IMR-90 (cell line): ENCODE measurements at regions not wholly inside any gene's neighbourhood (a gene's known extent, or its start where the extent isn't known, plus 50 kb on each side); places are given as distances from the start of the nearest gene placed in this dataset.
A peak's percentile ranks its signal among the peaks of the same experiment; 100 is the strongest.

Source experiments
- ATAC-seq: fragments of 200-7000 bp; cut with Tn5 transposase; 2 replicates; pipeline ENCODE4 v1.9.1; 2020; ENCODE audit warnings: low read depth, mild to moderate bottlenecking, moderate library complexity
- BruUV-seq: library from RNA; stranded (reverse); fragments of 400-500 nt; replicated peaks from 2 replicates; lab custom pipeline; 2021; lab: Mats Ljungman, UMichigan
- CTCF ChIA-PET: fragments of 300-600 bp; formaldehyde crosslinking; extraction: SDS; loops from one replicate; lab custom pipeline; 2021; ENCODE audit warnings: antibody characterized with exemption; lab: Yijun Ruan, JAX
- POLR2A ChIA-PET: fragments of 300-600 bp; sonication (Branson Sonifier 250); formaldehyde crosslinking; loops from one replicate; lab custom pipeline; 2022; ENCODE audit warnings: antibody characterized with exemption; ENCODE audit not compliant: unreplicated experiment; lab: Charles Lee
- DNase-seq: peaks from one replicate; pipeline ENCODE4 v3.0.0; 2013
- H2AFZ ChIP-seq: replicated peaks from 2 replicates; pipeline ENCODE3; 2013; ENCODE audit warnings: low read length, mild to moderate bottlenecking; ENCODE audit not compliant: poor library complexity
- H2AK5ac ChIP-seq: 2 replicates; pipeline ENCODE4 v1.6.1; 2013; ENCODE audit warnings: low read depth, low read length, inconsistent platforms
- H2AK9ac ChIP-seq: replicated peaks from 2 replicates; pipeline ENCODE3; 2013; ENCODE audit warnings: mild to moderate bottlenecking, low read depth, low read length, moderate library complexity; ENCODE audit not compliant: poor library complexity
- H2BK120ac ChIP-seq: 2 replicates; pipeline ENCODE4 v1.6.1; 2013; ENCODE audit warnings: low read depth, low read length, inconsistent platforms
- H2BK15ac ChIP-seq: 3 replicates; pipeline ENCODE4 v1.6.1; 2013; ENCODE audit warnings: low read depth, low read length, inconsistent platforms
- H2BK20ac ChIP-seq: 2 replicates; pipeline ENCODE4 v1.6.1; 2013; ENCODE audit warnings: low read depth, mild to moderate bottlenecking, inconsistent platforms, low read length, moderate library complexity
- H2BK5ac ChIP-seq: 2 replicates; pipeline ENCODE4 v1.6.1; 2013; ENCODE audit warnings: mild to moderate bottlenecking, low read depth, low read length, inconsistent platforms; ENCODE audit not compliant: poor library complexity, severe bottlenecking
- H3K14ac ChIP-seq: replicated peaks from 2 replicates; pipeline ENCODE4 v1.6.1; 2013; ENCODE audit warnings: low read depth, low read length, inconsistent platforms
- H3K18ac ChIP-seq: 2 replicates; pipeline ENCODE4 v1.6.1; 2013; ENCODE audit warnings: low read depth, low read length, control low read depth
- H3K23ac ChIP-seq: 2 replicates; pipeline ENCODE4 v1.6.1; 2013; ENCODE audit warnings: low read depth, low read length, inconsistent platforms
- H3K27ac ChIP-seq: 2 replicates; pipeline ENCODE4 v1.5.1; 2013; ENCODE audit warnings: mild to moderate bottlenecking, control low read depth, low read length; ENCODE audit not compliant: insufficient read depth
- H3K27me3 ChIP-seq: 2 replicates; pipeline ENCODE4 v1.6.1; 2013; ENCODE audit warnings: low read length; ENCODE audit not compliant: control insufficient read depth, insufficient read depth
- H3K36me3 ChIP-seq: 2 replicates; pipeline ENCODE4 v1.6.1; 2013; ENCODE audit warnings: low read length, mixed read lengths; ENCODE audit not compliant: control insufficient read depth, insufficient read depth
- H3K4ac ChIP-seq: 2 replicates; pipeline ENCODE4 v1.6.1; 2013; ENCODE audit warnings: low read depth, low read length, inconsistent platforms
- H3K4me1 ChIP-seq: 2 replicates; pipeline ENCODE4 v1.6.1; 2013; ENCODE audit warnings: low read length, mixed read lengths; ENCODE audit not compliant: control insufficient read depth, insufficient read depth
- H3K4me2 ChIP-seq: 2 replicates; pipeline ENCODE4 v1.6.1; 2013; ENCODE audit warnings: low read depth, mild to moderate bottlenecking, control low read depth, low read length, moderate library complexity
- H3K4me3 ChIP-seq: 2 replicates; pipeline ENCODE4 v1.5.1; 2013; ENCODE audit warnings: low read depth, mild to moderate bottlenecking, control low read depth, low read length, moderate library complexity; ENCODE audit not compliant: insufficient read depth
- H3K56ac ChIP-seq: 2 replicates; pipeline ENCODE4 v1.6.1; 2013; ENCODE audit warnings: low read length, inconsistent platforms; ENCODE audit not compliant: insufficient read depth; ENCODE audit errors: extremely low read depth
- H3K79me1 ChIP-seq, 2 experiments: 2 replicates each; pipeline ENCODE4 v1.6.1; 2013; ENCODE audit warnings: low read length in 2 of 2, inconsistent platforms in 1 of 2, low read depth in 1 of 2
- H3K9ac ChIP-seq: 2 replicates; pipeline ENCODE4 v1.6.1; 2013; ENCODE audit warnings: low read depth, low read length, control low read depth
- H3K9me1 ChIP-seq: 2 replicates; pipeline ENCODE4 v1.6.1; 2013; ENCODE audit warnings: low read length, inconsistent platforms; ENCODE audit not compliant: insufficient read depth
- H3K9me3 ChIP-seq: 2 replicates; pipeline ENCODE4 v1.6.1; 2013; ENCODE audit warnings: low read length; ENCODE audit not compliant: control insufficient read depth, insufficient read depth
- H4K20me1 ChIP-seq: 2 replicates; pipeline ENCODE4 v1.6.1; 2013; ENCODE audit warnings: low read length, inconsistent platforms; ENCODE audit not compliant: insufficient read depth
- H4K5ac ChIP-seq: 2 replicates; pipeline ENCODE4 v1.6.1; 2013; ENCODE audit warnings: mild to moderate bottlenecking, low read depth, low read length, control low read depth
- H4K8ac ChIP-seq, 2 experiments: 2 replicates each; pipeline ENCODE4 v1.6.1; 2013; ENCODE audit warnings: low read depth in 2 of 2, low read length in 2 of 2, control low read depth in 1 of 2, inconsistent platforms in 1 of 2
- H4K91ac ChIP-seq: 2 replicates; pipeline ENCODE4 v1.6.1; 2013; ENCODE audit warnings: low read depth, low read length, inconsistent platforms; ENCODE audit not compliant: insufficient read depth
- BHLHE40 ChIP-seq: fragments of 150-350 bp; IDR thresholded peaks from 2 replicates; pipeline ENCODE4 v1.6.1; 2016; ENCODE audit warnings: mild to moderate bottlenecking, low read depth, low read length
- CEBPB ChIP-seq: IDR thresholded peaks from 2 replicates; pipeline ENCODE4 v1.6.1; 2012; ENCODE audit warnings: low read depth, low read length, improper control_type of control experiment
- CHD1 ChIP-seq: IDR thresholded peaks from 2 replicates; pipeline ENCODE4 v1.6.1; 2012; ENCODE audit warnings: low read depth, low read length, improper control_type of control experiment
- FOS ChIP-seq: fragments of 150-350 bp; IDR thresholded peaks from 2 replicates; pipeline ENCODE4 v1.6.1; 2016; ENCODE audit warnings: low read depth, low read length
- MAFK ChIP-seq: IDR thresholded peaks from 2 replicates; pipeline ENCODE4 v1.6.1; 2012; ENCODE audit warnings: low read depth, low read length, improper control_type of control experiment
- MAZ ChIP-seq: IDR thresholded peaks from 2 replicates; pipeline ENCODE4 v1.6.1; 2012; ENCODE audit warnings: low read depth, mild to moderate bottlenecking, low read length, improper control_type of control experiment, moderate library complexity, borderline replicate concordance
- NFE2L2 ChIP-seq: fragments of 150-350 bp; IDR thresholded peaks from 2 replicates; pipeline ENCODE4 v1.6.1; 2016; ENCODE audit warnings: low read depth, mild to moderate bottlenecking, low read length
- RAD21 ChIP-seq: IDR thresholded peaks from 2 replicates; pipeline ENCODE4 v1.6.1; 2012; ENCODE audit warnings: low read length, improper control_type of control experiment
- RCOR1 ChIP-seq: IDR thresholded peaks from 2 replicates; pipeline ENCODE4 v1.6.1; 2012; ENCODE audit warnings: mild to moderate bottlenecking, low read length, improper control_type of control experiment; ENCODE audit not compliant: insufficient replicate concordance
- SMC3 ChIP-seq: fragments of 150-350 bp; IDR thresholded peaks from 2 replicates; pipeline ENCODE4 v1.6.1; 2016; ENCODE audit warnings: low read depth, mild to moderate bottlenecking, antibody characterized with exemption, low read length, moderate library complexity
- WGBS, 2 experiments: methylation state at CpG; one replicate each; pipeline versions ENCODE4 v1.1.5 to v1.1.7; 2013; ENCODE audit warnings: missing lambda C conversion rate in 2 of 2; ENCODE audit not compliant: insufficient read length in 1 of 2; ENCODE audit errors: extremely low coverage in 2 of 2; 5-methylcytosine and 5-hydroxymethylcytosine counted together
- dilution Hi-C: fragments of 300-500 bp; cut with HindIII; formaldehyde crosslinking; loops from one replicate; pipeline ENCODE4 v1.14.3; 2018; ENCODE audit warnings: low sequenced_read_pairs; ENCODE audit not compliant: unreplicated experiment
- in situ Hi-C: fragments of 300-500 bp; cut with MboI; formaldehyde crosslinking; loops from 3 replicates; pipeline ENCODE4 v1.14.3; 2019; ENCODE audit warnings: low sequenced_read_pairs, inconsistent platforms, mixed read lengths
- intact Hi-C: fragments of 100-400 bp; cut with micrococcal nuclease; formaldehyde crosslinking; loops from 2 replicates; pipeline ENCODE4 v1.10.0; 2022
- TF ChIP-seq, protein P1 (sequence below): conservative IDR thresholded peaks from 2 replicates; pipeline ENCODE4 v1.5.1; 2012; ENCODE audit warnings: mild to moderate bottlenecking, low read depth, low read length, improper control_type of control experiment
- TF ChIP-seq, protein P2 (sequence below): fragments of 150-350 bp; IDR thresholded peaks from 2 replicates; pipeline ENCODE4 v1.6.1; 2017; ENCODE audit warnings: mild to moderate bottlenecking, antibody characterized with exemption, low read length, low read depth
- TF ChIP-seq, protein P3 (sequence below): fragments of 150-350 bp; IDR thresholded peaks from 2 replicates; pipeline ENCODE4 v1.6.1; 2016; ENCODE audit warnings: low read depth, mild to moderate bottlenecking, low read length, moderate library complexity, borderline replicate concordance

DNA sequence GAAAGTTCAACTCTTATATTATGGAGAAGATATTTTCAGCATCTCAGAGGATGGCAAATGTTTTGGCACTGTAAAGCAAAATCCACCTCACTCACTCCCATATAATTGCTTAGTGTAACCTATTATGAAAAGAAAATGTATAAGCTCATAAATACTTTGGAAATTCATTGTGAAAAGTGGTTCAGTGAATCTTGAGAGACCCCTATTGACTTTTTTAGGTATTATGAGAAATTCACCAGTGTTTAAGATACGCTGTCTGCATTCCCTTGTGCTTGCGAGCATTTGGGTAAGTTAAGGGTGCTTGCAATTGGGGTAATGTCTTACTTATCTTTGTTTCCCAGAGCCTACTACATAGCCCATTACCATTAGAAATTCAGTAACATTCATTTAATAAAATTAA is 66.3 kb upstream of the BMP5 start:
- Histone ChIP-seq H3K14ac (no peak overlapping the region), H2BK20ac (no peak overlapping the region), H3K27ac (no peak overlapping the region), H3K9ac (no peak overlapping the region), H3K4me2 (no peak overlapping the region), H3K56ac (no peak overlapping the region), H3K4me1 (peaks cover 4% of the 10 kb centered on the region), H2BK120ac (peak overlapping the region; percentile 33; the same call in 1 of the 2 replicates), H2AK9ac (no peak overlapping the region), H3K79me1 (no peaks in the 10 kb centered on the region), H3K9me3 (no peaks in the 10 kb centered on the region), H4K91ac (no peak overlapping the region), H3K9me1 (no peaks in the 10 kb centered on the region), H3K27me3 (no peaks in the 10 kb centered on the region), H2AFZ (no peak overlapping the region), H4K20me1 (no peaks in the 10 kb centered on the region), H2AK5ac (no peak overlapping the region), H3K4me3 (no peak overlapping the region), H3K18ac (no peak overlapping the region), H4K5ac (no peak overlapping the region), H2BK15ac (no peak overlapping the region), H3K23ac (no peak overlapping the region), H3K36me3 (no peaks in the 10 kb centered on the region), H4K8ac (no peak overlapping the region), H2BK5ac (no peak overlapping the region), H3K4ac (no peak overlapping the region)
- TF ChIP-seq BHLHE40 (no peak), RAD21 (peak; percentile 67), CHD1 (no peak), MAZ (no peak), RCOR1 (no peak), FOS (no peak), CEBPB (no peak), SMC3 (0 out of 2 replicates have a peak, but pooled peaks have one; percentile 36), NFE2L2 (no peak), MAFK (no peak)
- TF ChIP-seq, protein P1, sequence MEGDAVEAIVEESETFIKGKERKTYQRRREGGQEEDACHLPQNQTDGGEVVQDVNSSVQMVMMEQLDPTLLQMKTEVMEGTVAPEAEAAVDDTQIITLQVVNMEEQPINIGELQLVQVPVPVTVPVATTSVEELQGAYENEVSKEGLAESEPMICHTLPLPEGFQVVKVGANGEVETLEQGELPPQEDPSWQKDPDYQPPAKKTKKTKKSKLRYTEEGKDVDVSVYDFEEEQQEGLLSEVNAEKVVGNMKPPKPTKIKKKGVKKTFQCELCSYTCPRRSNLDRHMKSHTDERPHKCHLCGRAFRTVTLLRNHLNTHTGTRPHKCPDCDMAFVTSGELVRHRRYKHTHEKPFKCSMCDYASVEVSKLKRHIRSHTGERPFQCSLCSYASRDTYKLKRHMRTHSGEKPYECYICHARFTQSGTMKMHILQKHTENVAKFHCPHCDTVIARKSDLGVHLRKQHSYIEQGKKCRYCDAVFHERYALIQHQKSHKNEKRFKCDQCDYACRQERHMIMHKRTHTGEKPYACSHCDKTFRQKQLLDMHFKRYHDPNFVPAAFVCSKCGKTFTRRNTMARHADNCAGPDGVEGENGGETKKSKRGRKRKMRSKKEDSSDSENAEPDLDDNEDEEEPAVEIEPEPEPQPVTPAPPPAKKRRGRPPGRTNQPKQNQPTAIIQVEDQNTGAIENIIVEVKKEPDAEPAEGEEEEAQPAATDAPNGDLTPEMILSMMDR, result peak; percentile 59
- TF ChIP-seq, protein P2, sequence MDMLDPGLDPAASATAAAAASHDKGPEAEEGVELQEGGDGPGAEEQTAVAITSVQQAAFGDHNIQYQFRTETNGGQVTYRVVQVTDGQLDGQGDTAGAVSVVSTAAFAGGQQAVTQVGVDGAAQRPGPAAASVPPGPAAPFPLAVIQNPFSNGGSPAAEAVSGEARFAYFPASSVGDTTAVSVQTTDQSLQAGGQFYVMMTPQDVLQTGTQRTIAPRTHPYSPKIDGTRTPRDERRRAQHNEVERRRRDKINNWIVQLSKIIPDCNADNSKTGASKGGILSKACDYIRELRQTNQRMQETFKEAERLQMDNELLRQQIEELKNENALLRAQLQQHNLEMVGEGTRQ, result no peak
- TF ChIP-seq, protein P3, sequence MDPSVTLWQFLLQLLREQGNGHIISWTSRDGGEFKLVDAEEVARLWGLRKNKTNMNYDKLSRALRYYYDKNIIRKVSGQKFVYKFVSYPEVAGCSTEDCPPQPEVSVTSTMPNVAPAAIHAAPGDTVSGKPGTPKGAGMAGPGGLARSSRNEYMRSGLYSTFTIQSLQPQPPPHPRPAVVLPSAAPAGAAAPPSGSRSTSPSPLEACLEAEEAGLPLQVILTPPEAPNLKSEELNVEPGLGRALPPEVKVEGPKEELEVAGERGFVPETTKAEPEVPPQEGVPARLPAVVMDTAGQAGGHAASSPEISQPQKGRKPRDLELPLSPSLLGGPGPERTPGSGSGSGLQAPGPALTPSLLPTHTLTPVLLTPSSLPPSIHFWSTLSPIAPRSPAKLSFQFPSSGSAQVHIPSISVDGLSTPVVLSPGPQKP, result no peak
- WGBS, 2 experiments, result no CpG with 5 or more reads among the region's 2 CpGs
- ATAC-seq (peak; percentile 49; the same call in 1 of the 2 replicates), DNase-seq (peak; percentile 37)
- ChIA-PET CTCF (interaction anchor here (0.6 to 2.0 kb wide), 6 partner anchors 11 to 665 kb away, joined by 3 to 7 read pairs (median 4); no protein-coding TSS in a partner anchor), POLR2A (no interaction called here)
- dilution Hi-C loops (no loop called here), intact Hi-C loops (loop anchor here (1.0 to 5.0 kb wide), 4 partner anchors 55 to 496 kb away; no protein-coding TSS in a partner anchor), in situ Hi-C loops (loop anchor here (10.0 kb wide), 1 partner anchor 317 kb away; no protein-coding TSS in a partner anchor)
- BruUV-seq, result no TSS peak
